OCI-LY7 (cell line): ENCODE measurements at regions not wholly inside any gene's neighbourhood (a gene's known extent, or its start where the extent isn't known, plus 50 kb on each side); places are given as distances from the start of the nearest gene placed in this dataset.

Experiments
- BruUV-seq: library from RNA; stranded (reverse); fragments of 400-500 nt; replicated peaks from 2 replicates; lab custom pipeline; 2021; lab: Mats Ljungman, UMichigan
- CTCF ChIA-PET: fragments of 300-600 bp; sonication (Branson Sonifier 250); formaldehyde crosslinking; loops from one replicate; lab custom pipeline; 2022; ENCODE audit warnings: antibody characterized with exemption; ENCODE audit not compliant: unreplicated experiment; lab: Charles Lee
- POLR2A ChIA-PET: fragments of 300-600 bp; sonication (Branson Sonifier 250); formaldehyde crosslinking; loops from one replicate; lab custom pipeline; 2022; ENCODE audit warnings: antibody characterized with exemption; lab: Charles Lee
- DNase-seq: peaks from one replicate; pipeline ENCODE4 v3.0.0-alpha.2; 2015; ENCODE audit warnings: low spot score
- H2AFZ ChIP-seq: fragments of 200-600 bp; sonication (generic), shearing (Covaris generic); 2 replicates; pipeline ENCODE4 v1.6.1; 2014; ENCODE audit warnings: mild to moderate bottlenecking, antibody characterized with exemption, low read length, moderate library complexity
- H3K27ac ChIP-seq: fragments of 200-600 bp; sonication (generic); 2 replicates; pipeline ENCODE4 v1.5.1; 2014; ENCODE audit warnings: mixed run types, low read depth, mild to moderate bottlenecking, moderate library complexity, low read length, inconsistent platforms; ENCODE audit not compliant: poor library complexity, severe bottlenecking
- H3K36me3 ChIP-seq: fragments of 200-600 bp; sonication (generic); 2 replicates; pipeline ENCODE4 v1.6.1; 2014; ENCODE audit warnings: mild to moderate bottlenecking, antibody characterized with exemption, low read length, moderate library complexity, mixed read lengths; ENCODE audit not compliant: insufficient read depth
- H3K4me1 ChIP-seq: fragments of 200-600 bp; sonication (generic); 2 replicates; pipeline ENCODE4 v1.5.1; 2014; ENCODE audit warnings: mild to moderate bottlenecking, low read length; ENCODE audit not compliant: insufficient read depth, poor library complexity, severe bottlenecking
- H3K4me2 ChIP-seq: fragments of 200-600 bp; sonication (generic); 2 replicates; pipeline ENCODE4 v1.6.1; 2014; ENCODE audit warnings: mild to moderate bottlenecking, low read length
- H3K4me3 ChIP-seq: fragments of 200-600 bp; sonication (generic); 2 replicates; pipeline ENCODE4 v1.5.1; 2014; ENCODE audit warnings: mild to moderate bottlenecking, low read depth, low read length; ENCODE audit not compliant: poor library complexity, severe bottlenecking
- H3K79me2 ChIP-seq: fragments of 200-600 bp; sonication (generic); 2 replicates; pipeline ENCODE4 v1.6.1; 2016; ENCODE audit warnings: low read depth, mild to moderate bottlenecking, low read length, moderate library complexity, mixed read lengths; ENCODE audit not compliant: insufficient read depth
- H3K9me2 ChIP-seq: fragments of 200-600 bp; sonication (generic); 2 replicates; pipeline ENCODE4 v1.6.1; 2016; ENCODE audit warnings: mild to moderate bottlenecking, low read length, mixed read lengths; ENCODE audit not compliant: insufficient read depth
- H3K9me3 ChIP-seq: fragments of 200-600 bp; sonication (generic); 2 replicates; pipeline ENCODE4 v1.6.1; 2014; ENCODE audit warnings: mild to moderate bottlenecking, mixed run types, low read length, mixed read lengths
- H4K20me1 ChIP-seq: fragments of 200-600 bp; sonication (generic); 2 replicates; pipeline ENCODE4 v1.6.1; 2014; ENCODE audit warnings: mild to moderate bottlenecking, antibody characterized with exemption, low read length, moderate library complexity, mixed read lengths; ENCODE audit not compliant: insufficient read depth
- CTCF ChIP-seq: fragments of 200-600 bp; sonication (generic); conservative IDR thresholded peaks from 2 replicates; pipeline ENCODE4 v1.5.1; 2014; ENCODE audit warnings: mild to moderate bottlenecking, antibody characterized with exemption, low read length, moderate library complexity, mixed read lengths
- EZH2phosphoT487 ChIP-seq: fragments of 200-600 bp; sonication (generic); IDR thresholded peaks from 2 replicates; pipeline ENCODE4 v1.6.1; 2018; ENCODE audit warnings: low read depth, borderline replicate concordance, mild to moderate bottlenecking, mixed run types, antibody characterized with exemption, low read length, moderate library complexity, mixed read lengths
- intact Hi-C: fragments of 100-400 bp; cut with micrococcal nuclease; formaldehyde crosslinking; loops from one replicate; pipeline ENCODE4 v1.10.0; 2022; ENCODE audit not compliant: unreplicated experiment

- no peaks in the 10 kb centered on the region for H3K9me3 ChIP-seq
- DNase-seq, result no peak
- no TSS peak for BruUV-seq
These were observed 81.1 kb upstream of the TRIM24 start for GRCh38 chr7:138378741-138379559.

DNA sequence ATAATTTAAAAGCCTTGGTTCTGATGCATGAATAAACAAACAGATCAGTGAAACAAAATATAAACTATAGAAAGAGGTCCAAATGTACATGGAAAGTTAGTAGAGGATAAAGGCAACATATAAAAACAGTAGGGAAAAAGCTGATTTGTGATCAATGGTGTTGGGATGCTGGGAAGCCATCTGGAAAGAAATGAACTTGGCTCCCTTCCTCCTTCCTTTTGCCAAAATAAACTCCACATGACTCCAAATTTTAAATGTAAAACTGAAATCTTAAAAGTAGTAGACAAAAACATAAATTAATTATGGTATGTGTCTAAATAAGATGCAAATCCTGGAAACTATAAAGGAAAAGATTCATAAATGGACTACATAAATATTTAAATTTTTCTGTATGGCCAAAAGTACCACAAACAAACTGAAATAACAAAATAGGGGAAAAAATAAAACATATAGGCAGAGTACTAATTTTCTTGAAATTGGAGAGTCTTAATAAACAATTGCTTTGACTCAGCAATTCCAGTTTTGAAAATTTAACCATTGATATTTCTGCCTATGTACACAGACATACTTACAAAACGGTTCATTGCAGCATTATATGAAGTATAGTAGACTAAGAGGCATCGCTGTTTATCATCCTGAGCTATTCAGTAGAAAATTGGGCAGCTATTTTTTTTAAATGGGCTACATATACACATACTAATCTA is 77.0 kb upstream of the TRIM24 start:
- H3K4me1 ChIP-seq, result no peaks in the 10 kb centered on the region
- H3K4me3 ChIP-seq, result no peak overlapping the region
- H3K79me2 ChIP-seq, result no peaks in the 10 kb centered on the region
- no peaks in the 10 kb centered on the region for H3K36me3 ChIP-seq
- no peak for TF ChIP-seq EZH2phosphoT487
- no peak for TF ChIP-seq CTCF
- no peaks in the 10 kb centered on the region for H3K9me2 ChIP-seq
- ChIA-PET CTCF (no interaction called here), POLR2A (interaction anchor here (0.7 kb wide), 2 partner anchors 14 to 712 kb away, joined by 6 to 7 read pairs; no protein-coding TSS in a partner anchor)
- BruUV-seq, result no TSS peak
- intact Hi-C loops, result no loop called here
- no peak overlapping the region for H3K27ac ChIP-seq
- DNase-seq, result no peak
- no peaks in the 10 kb centered on the region for H4K20me1 ChIP-seq
- no peaks in the 10 kb centered on the region for H3K9me3 ChIP-seq
- H2AFZ ChIP-seq, result no peak overlapping the region
- no peak overlapping the region for H3K4me2 ChIP-seq

More at GRCh38 chr7:138378741-138379559, 81.1 kb upstream of the TRIM24 start:
- intact Hi-C loops, result no loop called here
- H3K9me2 ChIP-seq, result no peaks in the 10 kb centered on the region
- no peaks in the 10 kb centered on the region for H3K79me2 ChIP-seq
- ChIA-PET CTCF (no interaction called here), POLR2A (interaction anchor here (0.6 kb wide), 1 partner anchor 77 kb away, joined by 3 read pairs; no protein-coding TSS in a partner anchor)
- TF ChIP-seq CTCF (no peak), EZH2phosphoT487 (no peak)
- no peak overlapping the region for H3K4me2 ChIP-seq
- H3K36me3 ChIP-seq, result no peaks in the 10 kb centered on the region
- no peaks in the 10 kb centered on the region for H3K4me1 ChIP-seq
- no peaks in the 10 kb centered on the region for H4K20me1 ChIP-seq
- no peak overlapping the region for H3K4me3 ChIP-seq
- H2AFZ ChIP-seq, result no peak overlapping the region
- H3K27ac ChIP-seq, result no peak overlapping the region
